DMS53 treated with DMSO at 0.1 percent for 48 hours (cell line): ENCODE measurements at regions not wholly inside any gene's neighbourhood (a gene's known extent, or its start where the extent isn't known, plus 50 kb on each side); places are given as distances from the start of the nearest gene placed in this dataset.

Experiments
- DNase-seq: peaks from one replicate; lab custom pipeline; 2025; ENCODE audit not compliant: unreplicated experiment; lab: John Stamatoyannopoulos, UW

GRCh38 chr4:127155555-127155954 is 477.2 kb upstream of the INTU start:
- no peak for DNase-seq

GRCh38 chr4:127162741-127163140 is 470.0 kb upstream of the INTU start:
- no peak for DNase-seq

GRCh38 chr4:127165971-127166370 is 466.8 kb upstream of the INTU start:
- DNase-seq = no peak

GRCh38 chr4:127174201-127174600 is 458.6 kb upstream of the INTU start:
- DNase-seq = no peak

- DNase-seq = no peak
Observed at GRCh38 chr4:127174616-127175015, 458.1 kb upstream of the INTU start.

- DNase-seq = no peak
Observed at GRCh38 chr4:127179256-127180087, 453.3 kb upstream of the INTU start.

GRCh38 chr4:127181001-127181400 is 451.8 kb upstream of the INTU start:
- DNase-seq = no peak

GRCh38 chr4:127182687-127183086 is 450.1 kb upstream of the INTU start:
- no peak for DNase-seq

- no peak for DNase-seq
Observed at GRCh38 chr4:127188847-127189246, 443.9 kb upstream of the INTU start.

GRCh38 chr4:127194281-127194680 is 438.5 kb upstream of the INTU start:
- no peak for DNase-seq

GRCh38 chr4:127196655-127197352 is 436.0 kb upstream of the INTU start:
- DNase-seq = no peak

- no peak for DNase-seq
Observed at GRCh38 chr4:127203562-127204200, 429.1 kb upstream of the INTU start.

GRCh38 chr4:127204322-127204721 is 428.4 kb upstream of the INTU start:
- no peak for DNase-seq

GRCh38 chr4:127209580-127210095 is 423.1 kb upstream of the INTU start:
- DNase-seq = no peak

- no peak for DNase-seq
Observed at GRCh38 chr4:127210893-127211649, 421.7 kb upstream of the INTU start.

- no peak for DNase-seq
Observed at GRCh38 chr4:127211650-127212560, 420.9 kb upstream of the INTU start.

- DNase-seq = peak; percentile 1
Observed at GRCh38 chr4:127212701-127213100, 420.1 kb upstream of the INTU start.

- no peak for DNase-seq
Observed at GRCh38 chr4:127214016-127214415, 418.7 kb upstream of the INTU start.

- DNase-seq = no peak
Observed at GRCh38 chr4:127214931-127215330, 417.8 kb upstream of the INTU start.
